ENCODE measurements at regions not wholly inside any gene's neighbourhood (a gene's known extent, or its start where the extent isn't known, plus 50 kb on each side); places are given as distances from the start of the nearest gene placed in this dataset.

- Mint-ChIP-seq H3K27me3 (ENCODE audit: unreplicated experiment) (no peaks in the 10 kb centered on the region), H3K4me3 (ENCODE audit: unreplicated experiment) (no peak overlapping the region), H3K9me3 (ENCODE audit: unreplicated experiment) (peaks cover 14% of the 10 kb centered on the region), H3K4me1 (ENCODE audit: unreplicated experiment) (no peaks in the 10 kb centered on the region), H3K27ac (ENCODE audit: unreplicated experiment) (no peak overlapping the region), H3K36me3 (ENCODE audit: unreplicated experiment) (no peaks in the 10 kb centered on the region)
- DNase-seq (ENCODE audit: extremely low spot score, unreplicated experiment), result no peak
- no peak for TF ChIP-seq CTCF (IDR thresholded peaks at IDR 0.05)
These were observed 199.1 kb upstream of the NRXN1 start for GRCh38 chr2:51231071-51231470.

DNA sequence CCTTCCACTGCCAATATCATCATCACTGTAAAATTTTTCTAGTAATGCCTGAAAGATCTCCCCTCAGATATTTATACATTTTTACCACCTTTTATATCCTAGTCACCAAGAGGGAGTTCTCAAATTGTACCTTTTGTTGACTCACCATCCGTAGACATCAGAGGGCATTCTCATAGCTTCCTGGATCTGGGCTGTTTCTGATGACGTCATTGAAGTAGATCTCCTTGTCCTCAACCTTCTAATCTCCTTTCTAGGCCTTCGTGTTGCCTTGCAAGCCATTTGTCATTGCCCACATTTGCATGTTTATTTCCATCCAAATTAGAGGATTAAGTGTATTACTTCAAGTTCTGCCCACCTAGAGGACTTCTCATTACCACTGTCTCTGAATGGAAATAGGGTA is 193.4 kb upstream of the NRXN1 start:
- no peaks in the 10 kb centered on the region for H3K27me3 Mint-ChIP-seq (ENCODE audit: unreplicated experiment)
- no peak for TF ChIP-seq CTCF (IDR thresholded peaks at IDR 0.05)
- no peaks in the 10 kb centered on the region for H3K4me1 Mint-ChIP-seq (ENCODE audit: unreplicated experiment)
- no peaks in the 10 kb centered on the region for H3K36me3 Mint-ChIP-seq (ENCODE audit: unreplicated experiment)
- H3K9me3 Mint-ChIP-seq (ENCODE audit: unreplicated experiment), result peaks cover 15% of the 10 kb centered on the region
- DNase-seq (ENCODE audit: extremely low spot score, unreplicated experiment), result no peak
- H3K4me3 Mint-ChIP-seq (ENCODE audit: unreplicated experiment), result no peak overlapping the region
- H3K27ac Mint-ChIP-seq (ENCODE audit: unreplicated experiment), result no peak overlapping the region

DNA sequence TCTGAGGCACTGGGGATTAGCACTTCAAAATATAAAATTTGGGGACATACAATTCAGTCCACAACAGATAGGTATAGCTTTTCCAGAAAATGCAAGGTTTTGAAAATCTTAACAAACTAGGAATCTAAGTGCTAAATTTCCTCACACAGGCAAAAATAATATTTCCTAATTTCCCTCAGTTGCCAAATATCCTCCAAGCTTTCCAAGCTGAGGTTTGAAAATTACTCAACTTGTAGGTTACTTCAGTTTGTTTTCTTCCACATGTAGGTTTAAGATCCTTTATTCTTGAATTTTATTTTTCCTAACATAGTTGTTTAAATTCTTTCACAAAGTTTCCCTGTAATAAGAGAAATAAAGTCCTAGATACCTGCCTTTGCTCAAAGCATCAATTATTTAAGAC is 192.9 kb upstream of the NRXN1 start:
- Mint-ChIP-seq H3K4me3 (ENCODE audit: unreplicated experiment) (no peak overlapping the region), H3K9me3 (ENCODE audit: unreplicated experiment) (peaks cover 15% of the 10 kb centered on the region), H3K4me1 (ENCODE audit: unreplicated experiment) (no peaks in the 10 kb centered on the region), H3K27me3 (ENCODE audit: unreplicated experiment) (no peaks in the 10 kb centered on the region), H3K36me3 (ENCODE audit: unreplicated experiment) (no peaks in the 10 kb centered on the region), H3K27ac (ENCODE audit: unreplicated experiment) (no peak overlapping the region)
- TF ChIP-seq CTCF (IDR thresholded peaks at IDR 0.05), result no peak
- DNase-seq (ENCODE audit: extremely low spot score, unreplicated experiment), result no peak

DNA sequence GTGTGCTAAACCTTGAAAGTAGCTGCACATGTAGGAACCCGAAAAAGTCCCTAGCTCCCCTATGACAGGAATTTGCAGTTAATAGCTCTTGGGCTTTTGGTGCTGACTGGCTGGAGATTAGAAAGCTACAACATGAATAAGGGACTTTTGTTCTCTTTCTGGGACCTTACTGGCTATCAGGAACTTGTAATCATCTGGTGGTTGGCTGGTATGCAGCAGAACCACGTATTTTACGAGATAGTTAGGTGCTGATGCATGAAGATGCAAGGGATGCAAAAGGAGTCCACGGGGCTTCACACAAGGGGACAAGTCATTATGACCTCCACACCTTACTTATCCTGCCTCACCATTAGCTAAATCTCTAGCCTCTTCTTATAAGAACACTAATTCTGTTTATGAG is 190.2 kb upstream of the NRXN1 start:
- Mint-ChIP-seq H3K4me3 (ENCODE audit: unreplicated experiment) (no peak overlapping the region), H3K27me3 (ENCODE audit: unreplicated experiment) (no peaks in the 10 kb centered on the region), H3K9me3 (ENCODE audit: unreplicated experiment) (peaks cover 10% of the 10 kb centered on the region), H3K27ac (ENCODE audit: unreplicated experiment) (no peak overlapping the region), H3K4me1 (ENCODE audit: unreplicated experiment) (no peaks in the 10 kb centered on the region), H3K36me3 (ENCODE audit: unreplicated experiment) (no peaks in the 10 kb centered on the region)
- TF ChIP-seq CTCF (IDR thresholded peaks at IDR 0.05), result no peak
- DNase-seq (ENCODE audit: extremely low spot score, unreplicated experiment), result no peak

DNA sequence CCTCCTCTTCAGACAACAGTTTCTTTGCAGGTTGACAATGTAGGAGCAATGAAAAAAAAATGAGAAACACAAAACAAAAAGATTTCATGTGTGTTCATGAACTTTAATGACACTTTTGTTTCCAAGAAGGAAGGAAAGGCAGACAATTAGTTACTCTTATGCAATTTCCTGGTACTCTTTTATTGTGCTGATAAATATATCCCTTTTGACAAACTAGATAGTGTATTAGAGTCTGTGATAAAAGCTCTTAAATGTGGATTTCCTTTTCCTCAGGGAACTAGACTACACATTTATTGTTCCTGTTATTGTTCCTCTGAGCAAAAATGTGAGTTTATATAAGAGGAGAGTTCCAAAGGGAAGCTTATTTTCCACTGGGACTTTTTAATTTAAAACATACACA is 188.7 kb upstream of the NRXN1 start:
- H3K27ac Mint-ChIP-seq (ENCODE audit: unreplicated experiment), result no peak overlapping the region
- H3K4me1 Mint-ChIP-seq (ENCODE audit: unreplicated experiment), result no peaks in the 10 kb centered on the region
- no peak for DNase-seq (ENCODE audit: extremely low spot score, unreplicated experiment)
- H3K27me3 Mint-ChIP-seq (ENCODE audit: unreplicated experiment), result no peaks in the 10 kb centered on the region
- H3K36me3 Mint-ChIP-seq (ENCODE audit: unreplicated experiment), result no peaks in the 10 kb centered on the region
- H3K9me3 Mint-ChIP-seq (ENCODE audit: unreplicated experiment), result peaks cover 10% of the 10 kb centered on the region
- no peak overlapping the region for H3K4me3 Mint-ChIP-seq (ENCODE audit: unreplicated experiment)
- TF ChIP-seq CTCF (IDR thresholded peaks at IDR 0.05), result no peak
